AG04450 (cell line): ENCODE measurements at regions not wholly inside any gene's neighbourhood (a gene's known extent, or its start where the extent isn't known, plus 50 kb on each side); places are given as distances from the start of the nearest gene placed in this dataset. TPM values are rescaled to one million over a fixed set of nuclear protein-coding genes. Genes with fewer than 3 reads are reported as not detected.

Source experiments
- CTCF ChIA-PET: fragments of 300-600, 350-600 bp; formaldehyde crosslinking; extraction: SDS; loops from one replicate; lab custom pipeline; 2022; ENCODE audit warnings: antibody characterized with exemption, inconsistent platforms; lab: Charles Lee
- POLR2A ChIA-PET: fragments of 350-600 bp; formaldehyde crosslinking; extraction: SDS; loops from one replicate; lab custom pipeline; 2021; ENCODE audit warnings: antibody characterized with exemption, inconsistent platforms; lab: Yijun Ruan, JAX
- DNase-seq: peaks from one replicate; pipeline ENCODE4 v3.0.0-alpha.2; 2011; ENCODE audit warnings: low read depth, low spot score
- H3K27ac ChIP-seq: one replicate; pipeline ENCODE4 v1.5.1; 2012; ENCODE audit warnings: low read depth, low read length, control low read depth
- H3K27me3 ChIP-seq: one replicate; pipeline ENCODE4 v1.6.0; 2012; ENCODE audit warnings: low read length; ENCODE audit not compliant: control insufficient read depth, insufficient read depth
- H3K4me3 ChIP-seq: 2 replicates; pipeline ENCODE4 v1.5.1; 2011; ENCODE audit warnings: mild to moderate bottlenecking, low read depth, low read length, control low read depth
- H3K9me3 ChIP-seq: 2 replicates; pipeline ENCODE4 v1.5.1; 2012; ENCODE audit warnings: low read length; ENCODE audit not compliant: control insufficient read depth, insufficient read depth
- CTCF ChIP-seq: IDR thresholded peaks from 2 replicates; pipeline ENCODE4 v1.5.1; 2011; ENCODE audit warnings: low read depth, low read length, control low read depth, inconsistent platforms
- small RNA-seq: library from RNA; depleted of rRNA; stranded (forward); fragments of <200 nt; gene quantifications from one replicate; pipeline ENCODE3, GENCODE V24; 2012; ENCODE audit warnings: low read depth; ENCODE audit not compliant: insufficient read length

GRCh38 chr14:104526723-104527645 lies 52.6 kb upstream of the C14orf180 start:
- Histone ChIP-seq H3K9me3 (peaks cover 43% of the 10 kb centered on the region), H3K27ac (no peak overlapping the region), H3K4me3 (no peak overlapping the region), H3K27me3 (no peaks in the 10 kb centered on the region)
- ChIA-PET CTCF (no interaction called here), POLR2A (no interaction called here)
- TF ChIP-seq CTCF: no peak
- no peak for DNase-seq

DNA sequence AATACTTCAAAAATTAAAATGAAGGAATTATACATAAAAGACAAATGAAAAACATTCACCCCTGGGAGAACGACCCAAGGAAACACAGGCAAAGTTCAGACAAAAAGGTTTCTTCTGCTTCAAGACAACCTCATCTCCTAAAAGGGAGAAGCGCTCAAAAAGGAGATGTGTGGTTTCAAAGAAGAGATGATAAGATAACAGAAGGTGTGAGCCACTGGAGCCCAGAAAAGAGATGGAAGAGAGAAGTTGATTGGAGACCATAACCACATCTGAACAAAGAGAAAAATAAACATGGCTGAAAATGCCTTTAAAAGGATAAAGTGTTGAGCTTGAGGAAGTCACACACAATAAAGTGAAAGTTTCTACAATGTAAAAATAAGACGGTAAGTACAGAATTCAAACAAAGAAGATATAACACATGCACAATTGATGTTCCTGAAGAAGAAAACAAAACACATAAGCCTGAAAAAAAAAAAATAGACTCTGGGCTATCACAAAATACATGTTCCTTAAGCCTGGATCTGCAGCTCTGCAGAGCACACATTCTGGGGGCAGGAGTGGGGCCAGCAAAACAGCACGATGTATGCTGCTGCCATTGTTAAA lies 51.6 kb upstream of the C14orf180 start:
- DNase-seq: no peak
- Histone ChIP-seq H3K27ac (no peak overlapping the region), H3K27me3 (no peaks in the 10 kb centered on the region), H3K4me3 (no peak overlapping the region), H3K9me3 (peaks cover 33% of the 10 kb centered on the region)
- POLR2A ChIA-PET: no interaction called here
- CTCF ChIA-PET: no interaction called here
- no peak for TF ChIP-seq CTCF

- ChIA-PET CTCF (no interaction called here), POLR2A (no interaction called here)
- H3K27me3 ChIP-seq: no peaks in the 10 kb centered on the region
- H3K27ac ChIP-seq: no peak overlapping the region
- DNase-seq: no peak
- peaks cover 28% of the 10 kb centered on the region for H3K9me3 ChIP-seq
- no peak for TF ChIP-seq CTCF
- H3K4me3 ChIP-seq: no peak overlapping the region
These were observed 51.1 kb upstream of the C14orf180 start for GRCh38 chr14:104528496-104528895.

Small RNA genes in the stretch of these regions (small RNA-seq; reads per million reads assigned to genes)
- gene RNU6-684P: not detected
